H1 (cell line): ENCODE measurements at regions not wholly inside any gene's neighbourhood (a gene's known extent, or its start where the extent isn't known, plus 50 kb on each side); places are given as distances from the start of the nearest gene placed in this dataset.
A peak's percentile ranks its signal among the peaks of the same experiment; 100 is the strongest.

ENCODE experiments used
- CTCF ChIA-PET: fragments of 300-600 bp; sonication (Branson Sonifier 250); formaldehyde crosslinking; loops from one replicate; lab custom pipeline; 2021; ENCODE audit not compliant: partially characterized antibody; lab: Charles Lee
- POLR2A ChIA-PET: fragments of 300-600 bp; sonication (Branson Sonifier 250); formaldehyde crosslinking; loops from one replicate; lab custom pipeline; 2021; ENCODE audit warnings: inconsistent platforms; ENCODE audit not compliant: partially characterized antibody; lab: Charles Lee
- DNase-seq, 2 experiments: peaks; one replicate each; pipeline versions ENCODE4 v3.0.0 to v3.0.0-alpha.2; 2010 to 2022; ENCODE audit warnings: low spot score in 2 of 2, low read depth in 1 of 2, mixed read lengths in 1 of 2
- FAIRE-seq: peaks from 2 replicates; lab custom pipeline; 2011; peaks lifted over from hg19 to GRCh38; lab: Jason Lieb, UNC
- H2AFZ ChIP-seq: 2 replicates; pipeline ENCODE4 v1.8.1; 2012; ENCODE audit warnings: low read length, inconsistent platforms
- H2AK5ac ChIP-seq: 2 replicates; pipeline ENCODE4 v1.6.1; 2013; ENCODE audit warnings: low read depth, low read length
- H2BK120ac ChIP-seq: replicated peaks from 2 replicates; pipeline ENCODE3; 2013; ENCODE audit warnings: low read depth, low read length, inconsistent platforms
- H2BK12ac ChIP-seq: 2 replicates; pipeline ENCODE4 v1.6.1; 2013; ENCODE audit warnings: low read depth, low read length
- H2BK15ac ChIP-seq: 2 replicates; pipeline ENCODE4 v1.6.1; 2013; ENCODE audit warnings: low read length
- H2BK20ac ChIP-seq: 2 replicates; pipeline ENCODE4 v1.6.1; 2013; ENCODE audit warnings: low read length
- H2BK5ac ChIP-seq: 2 replicates; pipeline ENCODE4 v1.6.1; 2013; ENCODE audit warnings: low read depth, low read length
- H3K14ac ChIP-seq: 2 replicates; pipeline ENCODE4 v1.6.1; 2013; ENCODE audit warnings: inconsistent platforms; ENCODE audit not compliant: insufficient read length
- H3K18ac ChIP-seq: 2 replicates; pipeline ENCODE4 v1.6.1; 2013; ENCODE audit warnings: low read length; ENCODE audit errors: extremely low read depth
- H3K23ac ChIP-seq: 2 replicates; pipeline ENCODE4 v1.6.1; 2013; ENCODE audit warnings: inconsistent platforms; ENCODE audit not compliant: insufficient read length
- H3K23me2 ChIP-seq: 2 replicates; pipeline ENCODE4 v1.6.1; 2013; ENCODE audit warnings: low read depth, low read length
- H3K27ac ChIP-seq: 2 replicates; pipeline ENCODE4 v1.6.1; 2011; ENCODE audit warnings: low read depth, low read length, inconsistent platforms
- H3K27me3 ChIP-seq, 4 experiments: replicated peaks in 1 of 4; 1 replicate in 1 of 4; 2 replicates in 3 of 4; pipeline versions ENCODE4 v1.6.1 to v1.8.1; 2011 to 2013; ENCODE audit warnings: low read length in 3 of 4, mild to moderate bottlenecking in 3 of 4, inconsistent platforms in 2 of 4, mixed read lengths in 2 of 4, moderate library complexity in 1 of 4; ENCODE audit not compliant: control insufficient read depth in 3 of 4, insufficient read depth in 3 of 4; ENCODE audit errors: extremely low read depth in 1 of 4
- H3K36me3 ChIP-seq, 4 experiments: 2 replicates each; pipeline versions ENCODE4 v1.6.1 to v1.8.1; 2011 to 2013; ENCODE audit warnings: mild to moderate bottlenecking in 4 of 4, low read length in 3 of 4, moderate library complexity in 2 of 4, control low read depth in 1 of 4, inconsistent platforms in 1 of 4; ENCODE audit not compliant: insufficient read depth in 4 of 4, control insufficient read depth in 2 of 4
- H3K4ac ChIP-seq: replicated peaks from 2 replicates; pipeline ENCODE3; 2013; ENCODE audit warnings: low read length, low read depth, mixed read lengths, inconsistent platforms; ENCODE audit not compliant: insufficient read length
- H3K4me1 ChIP-seq, 4 experiments: replicated peaks in 1 of 4; 1 replicate in 1 of 4; 2 replicates in 3 of 4; pipeline versions ENCODE4 v1.6.1 to v1.8.1; 2011 to 2013; ENCODE audit warnings: low read length in 3 of 4, inconsistent platforms in 2 of 4, mixed read lengths in 1 of 4; ENCODE audit not compliant: insufficient read depth in 4 of 4, control insufficient read depth in 3 of 4
- H3K4me2 ChIP-seq, 2 experiments: 2 replicates each; pipeline versions ENCODE4 v1.6.1 to v1.8.1; 2011 to 2013; ENCODE audit warnings: low read depth in 2 of 2, low read length in 2 of 2, control low read depth in 1 of 2, inconsistent platforms in 1 of 2, mild to moderate bottlenecking in 1 of 2; ENCODE audit not compliant: insufficient read depth in 1 of 2
- H3K4me3 ChIP-seq, 4 experiments: fragments of 200-600, 300-600 bp in 1 of 4; sonication (generic), shearing (Covaris generic), sonication (Bioruptor Twin) in 1 of 4; 2 replicates each; pipeline versions ENCODE4 v1.5.1 to v1.8.1; 2011 to 2016; ENCODE audit warnings: low read length in 4 of 4, low read depth in 3 of 4, control low read depth in 2 of 4, inconsistent platforms in 2 of 4, mild to moderate bottlenecking in 2 of 4, mixed read lengths in 1 of 4, moderate library complexity in 1 of 4; ENCODE audit not compliant: insufficient read depth in 2 of 4; ENCODE audit errors: extremely low read depth in 1 of 4
- H3K56ac ChIP-seq: replicated peaks from 2 replicates; pipeline ENCODE3; 2013; ENCODE audit warnings: low read depth, mild to moderate bottlenecking, mixed read lengths, low read length, inconsistent platforms; ENCODE audit not compliant: insufficient read length
- H3K79me1 ChIP-seq: 2 replicates; pipeline ENCODE4 v1.6.1; 2013; ENCODE audit warnings: low read depth, low read length, control low read depth
- H3K79me2 ChIP-seq, 2 experiments: 2 replicates each; pipeline versions ENCODE4 v1.6.1 to v1.8.1; 2012 to 2013; ENCODE audit warnings: low read length in 2 of 2, mild to moderate bottlenecking in 2 of 2, inconsistent platforms in 1 of 2; ENCODE audit not compliant: insufficient read depth in 2 of 2, control insufficient read depth in 1 of 2
- H3K9ac ChIP-seq, 4 experiments: replicated peaks in 1 of 4; 1 replicate in 1 of 4; 2 replicates in 3 of 4; pipeline versions ENCODE4 v1.6.1 to v1.8.1; 2011 to 2013; ENCODE audit warnings: low read depth in 3 of 4, low read length in 3 of 4, control low read depth in 2 of 4, mild to moderate bottlenecking in 2 of 4, moderate library complexity in 2 of 4, inconsistent platforms in 1 of 4; ENCODE audit errors: extremely low read depth in 1 of 4
- H3K9me3 ChIP-seq, 2 experiments: 2 replicates each; pipeline versions ENCODE4 v1.6.1 to v1.8.1; 2012 to 2013; ENCODE audit warnings: mild to moderate bottlenecking in 2 of 2, moderate library complexity in 2 of 2, control low read depth in 1 of 2, inconsistent platforms in 1 of 2, low read depth in 1 of 2, low read length in 1 of 2, mixed read lengths in 1 of 2; ENCODE audit not compliant: insufficient read depth in 2 of 2
- H4K20me1 ChIP-seq, 2 experiments: replicated peaks in 1 of 2; 2 replicates each; pipeline versions ENCODE3 to v1.8.1; 2011 to 2013; ENCODE audit warnings: inconsistent platforms in 2 of 2, low read length in 2 of 2, mild to moderate bottlenecking in 1 of 2; ENCODE audit not compliant: insufficient read depth in 2 of 2, control insufficient read depth in 1 of 2
- H4K5ac ChIP-seq: 2 replicates; pipeline ENCODE4 v1.6.1; 2013; ENCODE audit warnings: low read length, low read depth, mixed read lengths, inconsistent platforms; ENCODE audit not compliant: insufficient read length
- H4K8ac ChIP-seq: 2 replicates; pipeline ENCODE4 v1.8.0; 2013; ENCODE audit warnings: mild to moderate bottlenecking, moderate library complexity, low read length, inconsistent platforms; ENCODE audit not compliant: insufficient read depth; ENCODE audit errors: extremely low read depth
- H4K91ac ChIP-seq: replicated peaks from 2 replicates; pipeline ENCODE3; 2013; ENCODE audit warnings: low read length, mixed read lengths, inconsistent platforms; ENCODE audit not compliant: insufficient read length
- CTBP2 ChIP-seq: IDR thresholded peaks from 2 replicates; pipeline ENCODE4 v1.7.0; 2011; ENCODE audit warnings: borderline replicate concordance, mild to moderate bottlenecking, moderate library complexity, mixed read lengths, low read length; ENCODE audit not compliant: insufficient read depth, insufficient read length
- HDAC2 ChIP-seq, 2 experiments: fragments of 300-600 bp in 1 of 2; sonication (generic) in 1 of 2; IDR thresholded peaks; 2 replicates each; pipeline ENCODE4 v1.6.1; 2011 to 2012; ENCODE audit warnings: low read depth in 2 of 2, low read length in 2 of 2, mild to moderate bottlenecking in 2 of 2, moderate library complexity in 2 of 2, borderline replicate concordance in 1 of 2, inconsistent platforms in 1 of 2
- KDM5A ChIP-seq: fragments of 200-600 bp; IDR thresholded peaks from 2 replicates; pipeline ENCODE4 v1.7.1; 2012; ENCODE audit warnings: mild to moderate bottlenecking, low read length, inconsistent platforms, mixed read lengths
- MAX ChIP-seq: IDR thresholded peaks from 2 replicates; pipeline ENCODE4 v1.6.1; 2012; ENCODE audit warnings: inconsistent platforms
- POU5F1 ChIP-seq: IDR thresholded peaks from 2 replicates; pipeline ENCODE4 v1.6.1; 2011; ENCODE audit warnings: low read depth, mild to moderate bottlenecking, low read length, moderate library complexity
- SAP30 ChIP-seq: fragments of 300-600 bp; sonication (generic); IDR thresholded peaks from 2 replicates; pipeline ENCODE4 v1.7.1; 2012; ENCODE audit warnings: low read length, moderate library complexity, mild to moderate bottlenecking, inconsistent platforms; ENCODE audit not compliant: insufficient read depth, insufficient replicate concordance
- TBP ChIP-seq: IDR thresholded peaks from 2 replicates; pipeline ENCODE4 v1.6.1; 2011; ENCODE audit warnings: low read depth, low read length, improper control_type of control experiment
- WGBS, 2 experiments: shearing (Covaris generic) in 1 of 2; methylation state at CpG; one replicate each; pipeline versions ENCODE4 v1.1.6 to v1.1.7; 2013 to 2015; ENCODE audit warnings: low lambda C conversion rate in 2 of 2, mixed read lengths in 2 of 2, inconsistent platforms in 1 of 2, low coverage in 1 of 2, missing lambda C conversion rate in 1 of 2; ENCODE audit not compliant: insufficient replicate concordance in 2 of 2, insufficient coverage in 1 of 2, insufficient read length in 1 of 2; ENCODE audit errors: extremely low coverage in 1 of 2, missing lambda C conversion rate in 1 of 2; 5-methylcytosine and 5-hydroxymethylcytosine counted together
- TF ChIP-seq, protein P1 (sequence below): IDR thresholded peaks from 2 replicates; pipeline ENCODE4 v1.6.1; 2012; ENCODE audit warnings: low read length, inconsistent platforms
- TF ChIP-seq, protein P2 (sequence below), 3 experiments: IDR thresholded peaks; 1 replicate in 2 of 3; 2 replicates in 1 of 3; pipeline versions ENCODE4 v1.5.1 to v1.6.1; 2011; ENCODE audit warnings: low read length in 3 of 3, mild to moderate bottlenecking in 3 of 3, inconsistent platforms in 2 of 3, low read depth in 1 of 3, moderate library complexity in 1 of 3; ENCODE audit not compliant: insufficient read depth in 1 of 3; ENCODE audit errors: control extremely low read depth in 1 of 3

DNA sequence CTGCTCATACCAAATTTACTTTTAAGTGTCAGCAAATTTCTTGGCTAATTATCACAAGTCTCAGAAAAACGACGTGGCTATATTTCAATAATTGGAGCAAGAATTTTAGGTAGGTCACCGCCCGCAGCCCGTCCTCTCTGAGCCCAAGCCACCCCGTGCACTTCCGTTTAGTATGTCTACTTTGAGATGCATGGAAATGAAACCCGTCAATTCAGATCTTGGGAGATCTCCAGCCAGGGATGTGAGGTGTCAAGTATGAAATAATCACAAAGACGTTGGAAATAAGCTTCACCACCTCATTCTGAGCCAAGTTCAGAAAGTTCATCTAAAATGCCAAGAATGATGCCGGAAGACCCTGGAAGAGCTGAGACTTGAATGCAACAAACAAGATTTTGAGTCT lies 132.6 kb upstream of the IRF2BP2 start:
- ChIA-PET POLR2A (no interaction called here), CTCF (interaction anchor here (0.9 to 1.5 kb wide), 3 partner anchors 15 to 186 kb away, joined by 3 to 5 read pairs (median 3); no protein-coding TSS in a partner anchor)
- Histone ChIP-seq H2BK5ac (peak overlapping the region; percentile 10; the same call in 1 of the 2 replicates), H4K5ac (no peak overlapping the region), H2BK20ac (no peak overlapping the region), H3K4ac (no peak overlapping the region), H2AK5ac (no peak overlapping the region), H3K23me2 (no peaks in the 10 kb centered on the region), H3K56ac (no peak overlapping the region), H2BK15ac (no peak overlapping the region; the same call in 1 of the 2 replicates), H3K27ac (no peak overlapping the region), H3K4me2 (no peak overlapping the region; a peak in 1 of 4 replicates), H3K14ac (no peak overlapping the region), H4K8ac (no peak overlapping the region), H4K20me1 (no peaks in the 10 kb centered on the region), H3K18ac (no peak overlapping the region), H2BK12ac (no peak overlapping the region), H3K79me1 (no peaks in the 10 kb centered on the region), H3K4me1 (peaks cover 4 to 18% (median 11%) of the 10 kb centered on the region in 4 experiments), H3K9ac (no peak overlapping the region), H3K23ac (no peak overlapping the region), H3K27me3 (no peaks in the 10 kb centered on the region; a peak in 1 of 7 replicates), H3K79me2 (no peaks in the 10 kb centered on the region), H2AFZ (no peak overlapping the region), H4K91ac (no peak overlapping the region), H3K9me3 (no peaks in the 10 kb centered on the region), H3K36me3 (no peaks in the 10 kb centered on the region), H3K4me3 (no peak overlapping the region), H2BK120ac (no peak overlapping the region)
- no peak for DNase-seq
- FAIRE-seq, result no peak
- WGBS, 2 experiments, result 78% methylated on average over 10 of the region's 10 CpGs; no CpG with 5 or more reads in 1 of the 2 experiments
- no peak for TF ChIP-seq TBP
- no peak for TF ChIP-seq CTBP2
- TF ChIP-seq SAP30, result no peak
- no peak for TF ChIP-seq HDAC2 (IDR thresholded peaks at IDR 0.05; ENCODE audit: borderline replicate concordance in 1 of 2, low read depth in 2 of 2, low read length in 2 of 2)
- TF ChIP-seq MAX, result no peak
- TF ChIP-seq, protein P1, sequence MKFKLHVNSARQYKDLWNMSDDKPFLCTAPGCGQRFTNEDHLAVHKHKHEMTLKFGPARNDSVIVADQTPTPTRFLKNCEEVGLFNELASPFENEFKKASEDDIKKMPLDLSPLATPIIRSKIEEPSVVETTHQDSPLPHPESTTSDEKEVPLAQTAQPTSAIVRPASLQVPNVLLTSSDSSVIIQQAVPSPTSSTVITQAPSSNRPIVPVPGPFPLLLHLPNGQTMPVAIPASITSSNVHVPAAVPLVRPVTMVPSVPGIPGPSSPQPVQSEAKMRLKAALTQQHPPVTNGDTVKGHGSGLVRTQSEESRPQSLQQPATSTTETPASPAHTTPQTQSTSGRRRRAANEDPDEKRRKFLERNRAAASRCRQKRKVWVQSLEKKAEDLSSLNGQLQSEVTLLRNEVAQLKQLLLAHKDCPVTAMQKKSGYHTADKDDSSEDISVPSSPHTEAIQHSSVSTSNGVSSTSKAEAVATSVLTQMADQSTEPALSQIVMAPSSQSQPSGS, result no peak
- TF ChIP-seq POU5F1, result no peak
- TF ChIP-seq, protein P2, sequence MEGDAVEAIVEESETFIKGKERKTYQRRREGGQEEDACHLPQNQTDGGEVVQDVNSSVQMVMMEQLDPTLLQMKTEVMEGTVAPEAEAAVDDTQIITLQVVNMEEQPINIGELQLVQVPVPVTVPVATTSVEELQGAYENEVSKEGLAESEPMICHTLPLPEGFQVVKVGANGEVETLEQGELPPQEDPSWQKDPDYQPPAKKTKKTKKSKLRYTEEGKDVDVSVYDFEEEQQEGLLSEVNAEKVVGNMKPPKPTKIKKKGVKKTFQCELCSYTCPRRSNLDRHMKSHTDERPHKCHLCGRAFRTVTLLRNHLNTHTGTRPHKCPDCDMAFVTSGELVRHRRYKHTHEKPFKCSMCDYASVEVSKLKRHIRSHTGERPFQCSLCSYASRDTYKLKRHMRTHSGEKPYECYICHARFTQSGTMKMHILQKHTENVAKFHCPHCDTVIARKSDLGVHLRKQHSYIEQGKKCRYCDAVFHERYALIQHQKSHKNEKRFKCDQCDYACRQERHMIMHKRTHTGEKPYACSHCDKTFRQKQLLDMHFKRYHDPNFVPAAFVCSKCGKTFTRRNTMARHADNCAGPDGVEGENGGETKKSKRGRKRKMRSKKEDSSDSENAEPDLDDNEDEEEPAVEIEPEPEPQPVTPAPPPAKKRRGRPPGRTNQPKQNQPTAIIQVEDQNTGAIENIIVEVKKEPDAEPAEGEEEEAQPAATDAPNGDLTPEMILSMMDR (IDR thresholded peaks at IDR 0.05; ENCODE audit: control extremely low read depth in 1 of 3, insufficient read depth in 1 of 3, low read depth in 1 of 3, low read length in 3 of 3), result no peak
- TF ChIP-seq KDM5A, result no peak
